ENCODE measurements at regions not wholly inside any gene's neighbourhood (a gene's known extent, or its start where the extent isn't known, plus 50 kb on each side); places are given as distances from the start of the nearest gene placed in this dataset.

- H3K36me3 ChIP-seq (ENCODE audit: insufficient read depth, low read length): no peaks in the 10 kb centered on the region
- no peaks in the 10 kb centered on the region for H3K4me1 ChIP-seq (ENCODE audit: insufficient read depth, low read length, poor library complexity, severe bottlenecking)
- H3K9me2 ChIP-seq (ENCODE audit: insufficient read depth, low read length): no peaks in the 10 kb centered on the region
- ChIA-PET CTCF (ENCODE audit: unreplicated experiment) (no interaction called here), POLR2A (interaction anchor here (0.6 kb wide), 1 partner anchor 292 kb away, joined by 7 read pairs; no protein-coding TSS in a partner anchor)
- DNase-seq (ENCODE audit: low spot score): no peak
- H3K79me2 ChIP-seq (ENCODE audit: insufficient read depth, low read depth, low read length): no peaks in the 10 kb centered on the region
- no peak overlapping the region for H3K4me3 ChIP-seq (ENCODE audit: low read depth, low read length, poor library complexity, severe bottlenecking)
- no peaks in the 10 kb centered on the region for H3K9me3 ChIP-seq (ENCODE audit: low read length)
- no TSS peak for BruUV-seq (replicated peaks)
- TF ChIP-seq CTCF (conservative IDR thresholded peaks at IDR 0.05; ENCODE audit: low read length): no peak
- TF ChIP-seq EZH2phosphoT487 (IDR thresholded peaks at IDR 0.05; ENCODE audit: borderline replicate concordance, low read depth, low read length): no peak
- H4K20me1 ChIP-seq (ENCODE audit: insufficient read depth, low read length): no peaks in the 10 kb centered on the region
- H3K27ac ChIP-seq (ENCODE audit: low read depth, low read length, poor library complexity, severe bottlenecking): no peak overlapping the region
- intact Hi-C loops (cut with micrococcal nuclease; ENCODE audit: unreplicated experiment): no loop called here
- no peak overlapping the region for H3K4me2 ChIP-seq (ENCODE audit: low read length)
- no peak overlapping the region for H2AFZ ChIP-seq (ENCODE audit: low read length)
Observed at GRCh38 chr3:130820976-130821375, 72.9 kb upstream of the ATP2C1 start.

GRCh38 chr3:130821806-130822205, 72.1 kb upstream of the ATP2C1 start:
- H3K36me3 ChIP-seq (ENCODE audit: insufficient read depth, low read length): no peaks in the 10 kb centered on the region
- CTCF ChIA-PET (ENCODE audit: unreplicated experiment): no interaction called here
- POLR2A ChIA-PET: interaction anchor here (0.6 kb wide), 1 partner anchor 293 kb away, joined by 7 read pairs; no protein-coding TSS in a partner anchor
- H3K4me2 ChIP-seq (ENCODE audit: low read length): no peak overlapping the region
- TF ChIP-seq EZH2phosphoT487 (IDR thresholded peaks at IDR 0.05; ENCODE audit: borderline replicate concordance, low read depth, low read length) (no peak), CTCF (conservative IDR thresholded peaks at IDR 0.05; ENCODE audit: low read length) (no peak)
- H3K9me3 ChIP-seq (ENCODE audit: low read length): no peaks in the 10 kb centered on the region
- no peak overlapping the region for H3K27ac ChIP-seq (ENCODE audit: low read depth, low read length, poor library complexity, severe bottlenecking)
- no TSS peak for BruUV-seq (replicated peaks)
- DNase-seq (ENCODE audit: low spot score): no peak
- no peaks in the 10 kb centered on the region for H4K20me1 ChIP-seq (ENCODE audit: insufficient read depth, low read length)
- intact Hi-C loops (cut with micrococcal nuclease; ENCODE audit: unreplicated experiment): no loop called here
- no peaks in the 10 kb centered on the region for H3K9me2 ChIP-seq (ENCODE audit: insufficient read depth, low read length)
- no peak overlapping the region for H3K4me3 ChIP-seq (ENCODE audit: low read depth, low read length, poor library complexity, severe bottlenecking)
- H2AFZ ChIP-seq (ENCODE audit: low read length): no peak overlapping the region
- H3K79me2 ChIP-seq (ENCODE audit: insufficient read depth, low read depth, low read length): no peaks in the 10 kb centered on the region
- H3K4me1 ChIP-seq (ENCODE audit: insufficient read depth, low read length, poor library complexity, severe bottlenecking): no peaks in the 10 kb centered on the region

- H4K20me1 ChIP-seq (ENCODE audit: insufficient read depth, low read length): no peaks in the 10 kb centered on the region
- no TSS peak for BruUV-seq (replicated peaks)
- no peak overlapping the region for H3K4me2 ChIP-seq (ENCODE audit: low read length)
- no peak overlapping the region for H3K27ac ChIP-seq (ENCODE audit: low read depth, low read length, poor library complexity, severe bottlenecking)
- no peak overlapping the region for H2AFZ ChIP-seq (ENCODE audit: low read length)
- ChIA-PET CTCF (ENCODE audit: unreplicated experiment) (no interaction called here), POLR2A (no interaction called here)
- TF ChIP-seq EZH2phosphoT487 (IDR thresholded peaks at IDR 0.05; ENCODE audit: borderline replicate concordance, low read depth, low read length) (no peak), CTCF (conservative IDR thresholded peaks at IDR 0.05; ENCODE audit: low read length) (no peak)
- no peaks in the 10 kb centered on the region for H3K9me3 ChIP-seq (ENCODE audit: low read length)
- no peaks in the 10 kb centered on the region for H3K79me2 ChIP-seq (ENCODE audit: insufficient read depth, low read depth, low read length)
- H3K4me3 ChIP-seq (ENCODE audit: low read depth, low read length, poor library complexity, severe bottlenecking): no peak overlapping the region
- H3K4me1 ChIP-seq (ENCODE audit: insufficient read depth, low read length, poor library complexity, severe bottlenecking): no peaks in the 10 kb centered on the region
- H3K9me2 ChIP-seq (ENCODE audit: insufficient read depth, low read length): no peaks in the 10 kb centered on the region
- H3K36me3 ChIP-seq (ENCODE audit: insufficient read depth, low read length): no peaks in the 10 kb centered on the region
- DNase-seq (ENCODE audit: low spot score): no peak
- intact Hi-C loops (cut with micrococcal nuclease; ENCODE audit: unreplicated experiment): no loop called here
Observed at GRCh38 chr3:130823241-130823884, 70.5 kb upstream of the ATP2C1 start.

Measured in OCI-LY7 (cell line).